Keratinocyte (primary cell): ENCODE measurements at regions not wholly inside any gene's neighbourhood (a gene's known extent, or its start where the extent isn't known, plus 50 kb on each side); places are given as distances from the start of the nearest gene placed in this dataset.

Source experiments
- DNase-seq: peaks from one replicate; pipeline ENCODE4 v3.0.0-alpha.2; 2011; ENCODE audit warnings: low read depth, missing footprints, low spot score
- FAIRE-seq: peaks from 2 replicates; lab custom pipeline; 2011; peaks lifted over from hg19 to GRCh38; lab: Jason Lieb, UNC
- H2AFZ ChIP-seq: 2 replicates; pipeline ENCODE4 v1.6.0; 2012; ENCODE audit warnings: low read length, control low read depth, inconsistent platforms; ENCODE audit not compliant: control insufficient read depth
- H3K27ac ChIP-seq: 2 replicates; pipeline ENCODE4 v1.5.1; 2011; ENCODE audit warnings: low read length; ENCODE audit not compliant: control insufficient read depth, insufficient read depth
- H3K27me3 ChIP-seq: 3 replicates; pipeline ENCODE4 v1.6.0; 2011; ENCODE audit warnings: low read length; ENCODE audit not compliant: control insufficient read depth, insufficient read depth; ENCODE audit errors: extremely low read depth
- H3K36me3 ChIP-seq, 2 experiments: 2 replicates in 1 of 2; 3 replicates in 1 of 2; pipeline ENCODE4 v1.5.1; 2011; ENCODE audit warnings: low read length in 2 of 2, mild to moderate bottlenecking in 1 of 2; ENCODE audit not compliant: control insufficient read depth in 2 of 2, insufficient read depth in 2 of 2; ENCODE audit errors: extremely low read depth in 1 of 2
- H3K4me1 ChIP-seq: 3 replicates; pipeline ENCODE4 v1.5.1; 2011; ENCODE audit warnings: low read length; ENCODE audit not compliant: control insufficient read depth, insufficient read depth; ENCODE audit errors: extremely low read depth
- H3K4me2 ChIP-seq: 3 replicates; pipeline ENCODE4 v1.6.0; 2011; ENCODE audit warnings: low read depth, low read length; ENCODE audit not compliant: control insufficient read depth, insufficient read depth; ENCODE audit errors: extremely low read depth
- H3K4me3 ChIP-seq, 3 experiments: fragments of 200-600 bp in 1 of 3; sonication (generic) in 1 of 3; 2 replicates in 2 of 3; 3 replicates in 1 of 3; pipeline ENCODE4 v1.5.1; 2011 to 2016; ENCODE audit warnings: low read length in 3 of 3, mild to moderate bottlenecking in 3 of 3, control low read depth in 2 of 3, inconsistent platforms in 1 of 3, low read depth in 1 of 3, mixed read lengths in 1 of 3, mixed run types in 1 of 3, moderate library complexity in 1 of 3; ENCODE audit not compliant: control insufficient read depth in 2 of 3, insufficient read depth in 2 of 3; ENCODE audit errors: extremely low read depth in 1 of 3
- H3K79me2 ChIP-seq: 2 replicates; pipeline ENCODE4 v1.6.0; 2012; ENCODE audit warnings: low read length; ENCODE audit not compliant: control insufficient read depth, insufficient read depth
- H3K9ac ChIP-seq: 3 replicates; pipeline ENCODE4 v1.6.0; 2011; ENCODE audit warnings: low read length; ENCODE audit not compliant: control insufficient read depth, insufficient read depth; ENCODE audit errors: extremely low read depth
- H3K9me1 ChIP-seq: 3 replicates; pipeline ENCODE4 v1.6.0; 2011; ENCODE audit warnings: low read length; ENCODE audit not compliant: control insufficient read depth, insufficient read depth; ENCODE audit errors: extremely low read depth
- H3K9me3 ChIP-seq: 2 replicates; pipeline ENCODE4 v1.5.1; 2012; ENCODE audit warnings: low read depth, low read length; ENCODE audit not compliant: control insufficient read depth
- H4K20me1 ChIP-seq: 3 replicates; pipeline ENCODE4 v1.6.0; 2011; ENCODE audit warnings: low read length; ENCODE audit not compliant: control insufficient read depth, insufficient read depth; ENCODE audit errors: extremely low read depth
- EZH2 ChIP-seq: IDR thresholded peaks from one replicate; pipeline ENCODE4 v1.6.1; 2012; ENCODE audit warnings: inconsistent platforms, mild to moderate bottlenecking, low read length, moderate library complexity
- dilution Hi-C: fragments of 300-500 bp; cut with MboI; formaldehyde crosslinking; loops from one replicate; pipeline ENCODE4 v1.7.0; 2020; ENCODE audit warnings: low sequenced_read_pairs; ENCODE audit not compliant: extremely low pct_ligation_motif_present
- TF ChIP-seq, protein P1 (sequence below), 3 experiments: IDR thresholded peaks in 1 of 3; conservative IDR thresholded peaks in 1 of 3; optimal IDR thresholded peaks in 1 of 3; 2 replicates in 2 of 3; 3 replicates in 1 of 3; pipeline versions ENCODE3 to v1.5.1; 2011; ENCODE audit warnings: low read length in 3 of 3, mild to moderate bottlenecking in 3 of 3, moderate library complexity in 2 of 3, control low read depth in 1 of 3, inconsistent platforms in 1 of 3; ENCODE audit not compliant: insufficient read depth in 2 of 3; ENCODE audit errors: extremely low read depth in 1 of 3

DNA sequence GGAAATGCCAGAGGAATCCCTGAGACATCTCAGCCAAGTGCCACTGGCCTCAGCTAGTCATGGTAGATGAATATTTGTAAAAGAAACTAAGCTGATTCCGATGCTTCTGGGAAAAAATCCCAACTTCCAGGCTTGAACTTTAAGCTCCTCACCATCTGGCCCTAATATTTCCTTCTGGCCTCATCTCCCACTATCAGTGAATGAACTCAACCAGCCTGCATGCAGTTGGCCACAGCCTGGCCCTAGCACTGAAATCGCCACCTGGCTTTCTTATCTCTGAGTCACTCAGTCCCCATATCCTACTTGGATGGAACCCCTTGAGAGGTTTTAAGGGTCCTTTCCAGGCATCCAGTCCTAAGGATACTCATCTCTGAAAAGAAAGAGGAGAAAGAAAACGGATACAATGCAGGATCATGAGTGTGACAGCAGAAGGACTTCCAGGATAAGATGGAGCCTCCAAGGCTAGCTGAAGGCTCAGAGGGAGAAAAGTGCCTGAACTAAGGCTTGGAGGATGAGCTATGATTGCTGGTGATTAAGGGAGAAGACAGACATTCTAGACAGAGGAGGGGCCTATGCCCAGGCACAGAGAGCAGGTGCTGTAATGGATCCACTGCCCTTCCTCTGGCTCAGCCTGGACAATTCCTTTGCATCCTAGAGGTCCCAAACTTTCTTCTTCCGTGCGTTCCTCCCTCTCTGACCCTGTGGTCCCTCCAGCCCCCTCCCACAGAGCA lies 141.5 kb upstream of the MYCN start:
- no peaks in the 10 kb centered on the region for H4K20me1 ChIP-seq
- H3K9ac ChIP-seq, result no peak overlapping the region
- H3K36me3 ChIP-seq, result no peaks in the 10 kb centered on the region
- DNase-seq (no peak), FAIRE-seq (no peak)
- no peak overlapping the region for H2AFZ ChIP-seq
- H3K4me3 ChIP-seq, result no peak overlapping the region
- H3K9me1 ChIP-seq, result no peaks in the 10 kb centered on the region
- dilution Hi-C loops, result no loop called here
- H3K4me2 ChIP-seq, result no peak overlapping the region
- no peak overlapping the region for H3K27ac ChIP-seq
- H3K9me3 ChIP-seq, result no peaks in the 10 kb centered on the region
- TF ChIP-seq, protein P1, sequence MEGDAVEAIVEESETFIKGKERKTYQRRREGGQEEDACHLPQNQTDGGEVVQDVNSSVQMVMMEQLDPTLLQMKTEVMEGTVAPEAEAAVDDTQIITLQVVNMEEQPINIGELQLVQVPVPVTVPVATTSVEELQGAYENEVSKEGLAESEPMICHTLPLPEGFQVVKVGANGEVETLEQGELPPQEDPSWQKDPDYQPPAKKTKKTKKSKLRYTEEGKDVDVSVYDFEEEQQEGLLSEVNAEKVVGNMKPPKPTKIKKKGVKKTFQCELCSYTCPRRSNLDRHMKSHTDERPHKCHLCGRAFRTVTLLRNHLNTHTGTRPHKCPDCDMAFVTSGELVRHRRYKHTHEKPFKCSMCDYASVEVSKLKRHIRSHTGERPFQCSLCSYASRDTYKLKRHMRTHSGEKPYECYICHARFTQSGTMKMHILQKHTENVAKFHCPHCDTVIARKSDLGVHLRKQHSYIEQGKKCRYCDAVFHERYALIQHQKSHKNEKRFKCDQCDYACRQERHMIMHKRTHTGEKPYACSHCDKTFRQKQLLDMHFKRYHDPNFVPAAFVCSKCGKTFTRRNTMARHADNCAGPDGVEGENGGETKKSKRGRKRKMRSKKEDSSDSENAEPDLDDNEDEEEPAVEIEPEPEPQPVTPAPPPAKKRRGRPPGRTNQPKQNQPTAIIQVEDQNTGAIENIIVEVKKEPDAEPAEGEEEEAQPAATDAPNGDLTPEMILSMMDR (optimal IDR thresholded peaks at IDR 0.05 in 1 of 3, IDR thresholded peaks at IDR 0.05 in 1 of 3, conservative IDR thresholded peaks at IDR 0.05 in 1 of 3; ENCODE audit: extremely low read depth in 1 of 3, insufficient read depth in 2 of 3, low read length in 3 of 3), result no peak
- TF ChIP-seq EZH2, result no peak
- no peaks in the 10 kb centered on the region for H3K4me1 ChIP-seq
- H3K27me3 ChIP-seq, result peaks cover 3% of the 10 kb centered on the region
- H3K79me2 ChIP-seq, result no peaks in the 10 kb centered on the region

DNA sequence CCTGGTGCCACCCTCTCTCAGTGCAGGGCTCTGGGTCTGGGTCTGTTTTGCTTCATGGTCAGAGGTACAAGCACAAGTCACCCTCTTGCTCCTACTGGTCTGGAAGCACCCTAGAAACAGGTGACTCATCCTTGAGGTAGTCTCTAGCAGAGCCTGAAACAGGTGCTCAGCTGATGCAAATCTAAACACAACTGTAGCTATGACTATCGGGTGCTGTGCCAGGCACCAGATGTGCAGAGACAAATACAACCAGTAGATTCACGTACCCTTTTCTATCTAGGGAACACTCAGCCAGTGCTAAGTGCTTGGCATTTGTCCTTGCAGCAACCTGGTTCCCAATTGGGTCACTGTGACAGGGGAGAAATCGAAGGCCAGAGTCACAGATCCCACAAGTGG lies 140.9 kb upstream of the MYCN start:
- no peak overlapping the region for H3K4me2 ChIP-seq
- no peak for TF ChIP-seq EZH2
- TF ChIP-seq, protein P1 (optimal IDR thresholded peaks at IDR 0.05 in 1 of 3, IDR thresholded peaks at IDR 0.05 in 1 of 3, conservative IDR thresholded peaks at IDR 0.05 in 1 of 3; ENCODE audit: extremely low read depth in 1 of 3, insufficient read depth in 2 of 3, low read length in 3 of 3), result no peak
- H4K20me1 ChIP-seq, result no peaks in the 10 kb centered on the region
- no peaks in the 10 kb centered on the region for H3K4me1 ChIP-seq
- no peaks in the 10 kb centered on the region for H3K79me2 ChIP-seq
- H3K9me3 ChIP-seq, result no peaks in the 10 kb centered on the region
- H3K27me3 ChIP-seq, result peaks cover 3% of the 10 kb centered on the region
- H3K9ac ChIP-seq, result no peak overlapping the region
- DNase-seq (peak; percentile 4), FAIRE-seq (no peak)
- H3K27ac ChIP-seq, result no peak overlapping the region
- no peaks in the 10 kb centered on the region for H3K36me3 ChIP-seq
- no peak overlapping the region for H2AFZ ChIP-seq
- dilution Hi-C loops, result no loop called here
- no peaks in the 10 kb centered on the region for H3K9me1 ChIP-seq
- no peak overlapping the region for H3K4me3 ChIP-seq
